GM18868 (cell line): ENCODE measurements at regions not wholly inside any gene's neighbourhood (a gene's known extent, or its start where the extent isn't known, plus 50 kb on each side); places are given as distances from the start of the nearest gene placed in this dataset.
"Not testable (repeated sequence)": the region's sequence is repeated elsewhere in the genome, so short reads cannot be mapped to it uniquely, and the experiment has no call there.

Experiments used
- ATAC-seq: cut with Tn5 transposase; IDR thresholded peaks from one replicate; pipeline ENCODE4 v1.9.1; 2021; ENCODE audit warnings: mild to moderate bottlenecking, moderate library complexity; ENCODE audit not compliant: unreplicated experiment

DNA sequence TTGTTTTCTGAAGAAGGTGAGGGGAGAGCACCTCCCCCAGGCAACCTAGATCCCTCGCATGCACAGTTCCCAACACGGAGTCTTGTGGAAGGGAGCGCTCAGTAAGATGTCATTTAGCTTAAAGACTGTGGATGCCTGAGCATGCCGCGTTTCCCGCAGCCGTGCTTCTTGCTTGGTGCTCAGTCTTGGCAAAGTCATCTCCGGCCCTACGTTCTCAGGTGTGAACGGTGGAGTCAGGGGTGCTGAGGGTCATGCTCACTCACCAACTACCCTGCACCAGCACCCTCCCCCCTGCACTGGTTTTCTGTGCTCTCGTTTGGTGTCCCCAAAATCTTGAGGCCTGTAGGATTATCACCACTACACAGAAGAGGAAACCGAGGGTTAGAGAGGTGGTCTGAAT is 202.1 kb downstream of the RHOU start:
- ATAC-seq, result no peak

DNA sequence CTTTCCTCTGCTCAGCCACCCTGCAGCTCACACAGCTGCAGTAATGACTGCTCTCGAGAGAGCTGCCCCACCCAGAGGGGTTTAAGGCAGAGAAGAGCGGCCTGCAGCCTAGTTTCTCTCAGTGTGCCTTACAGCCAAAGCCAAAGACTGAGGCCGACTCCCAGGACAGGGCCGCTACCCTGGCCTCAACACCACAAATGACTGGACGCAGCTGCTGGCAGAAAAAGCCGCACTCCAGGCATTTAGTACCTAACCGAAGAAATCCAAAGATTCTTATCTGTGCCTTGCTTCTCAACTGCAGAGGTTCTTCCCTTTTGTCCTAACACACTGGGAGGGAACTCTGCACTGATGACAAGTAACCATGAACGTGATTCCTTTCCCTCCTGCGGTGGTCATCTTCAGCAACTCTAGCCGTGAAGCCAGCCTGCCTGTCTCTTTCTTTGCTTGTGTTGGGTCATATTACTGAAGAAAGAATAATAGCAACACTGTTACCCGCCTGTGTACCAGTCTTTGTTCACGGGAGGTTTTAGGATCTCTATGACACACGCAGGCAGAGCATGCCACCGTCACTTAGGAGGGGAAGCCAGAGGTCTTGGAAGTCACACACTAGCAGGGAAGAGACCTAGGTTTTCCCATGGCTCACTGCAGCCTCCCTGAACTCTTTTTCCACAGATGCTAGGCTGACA is 202.7 kb downstream of the RHOU start:
- ATAC-seq, result no peak

DNA sequence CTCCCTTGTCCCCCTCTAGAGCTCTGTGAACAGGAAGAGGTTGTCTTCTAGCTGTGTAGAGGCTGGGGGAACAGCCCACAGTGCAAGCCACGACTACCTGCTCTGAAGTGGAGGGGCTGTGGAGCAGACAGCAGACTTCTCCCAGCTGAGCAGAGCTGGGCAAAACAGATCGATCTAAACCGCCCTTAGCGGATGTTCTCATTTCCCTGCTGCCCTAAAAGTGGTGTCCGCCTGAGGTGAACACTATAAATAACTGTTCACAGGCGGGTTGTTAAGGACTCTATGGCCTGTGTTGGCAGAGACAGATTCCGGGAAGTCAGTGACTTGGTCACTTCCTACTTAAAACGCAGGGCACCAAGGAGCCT is 203.2 kb downstream of the RHOU start:
- no peak for ATAC-seq

DNA sequence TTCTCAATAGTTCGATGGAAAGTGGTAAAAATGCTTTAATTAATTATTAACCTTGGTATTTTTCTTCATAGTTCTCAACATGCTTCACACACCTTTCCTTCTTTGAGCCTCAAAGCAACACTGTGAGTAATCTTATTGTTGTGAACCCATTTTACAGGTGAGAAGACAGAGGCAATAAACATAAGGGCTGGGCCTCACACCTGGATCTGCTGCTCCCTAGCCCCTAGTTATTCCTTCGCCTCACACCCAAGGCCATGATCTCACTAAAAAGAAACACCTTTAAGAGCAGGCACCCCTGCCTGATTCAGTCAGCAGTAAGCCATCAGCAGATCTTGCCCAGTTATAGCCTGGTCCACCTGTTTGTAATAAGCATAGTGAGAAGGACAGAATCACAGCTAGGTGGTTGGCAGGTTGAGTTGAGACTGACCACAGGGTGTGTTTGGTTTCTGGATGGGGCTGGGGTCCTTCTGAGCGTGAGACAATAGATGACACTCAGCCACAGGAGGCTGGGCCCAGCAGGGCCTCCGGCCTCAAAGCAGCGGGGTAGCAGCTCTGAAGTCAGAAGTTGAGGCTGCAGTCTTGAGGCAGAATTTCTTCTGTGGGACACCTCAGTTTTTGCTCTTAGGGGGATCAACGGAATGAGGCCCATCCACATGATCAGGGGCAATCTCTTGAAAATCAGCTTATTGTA is 203.9 kb downstream of the RHOU start:
- no peak for ATAC-seq

DNA sequence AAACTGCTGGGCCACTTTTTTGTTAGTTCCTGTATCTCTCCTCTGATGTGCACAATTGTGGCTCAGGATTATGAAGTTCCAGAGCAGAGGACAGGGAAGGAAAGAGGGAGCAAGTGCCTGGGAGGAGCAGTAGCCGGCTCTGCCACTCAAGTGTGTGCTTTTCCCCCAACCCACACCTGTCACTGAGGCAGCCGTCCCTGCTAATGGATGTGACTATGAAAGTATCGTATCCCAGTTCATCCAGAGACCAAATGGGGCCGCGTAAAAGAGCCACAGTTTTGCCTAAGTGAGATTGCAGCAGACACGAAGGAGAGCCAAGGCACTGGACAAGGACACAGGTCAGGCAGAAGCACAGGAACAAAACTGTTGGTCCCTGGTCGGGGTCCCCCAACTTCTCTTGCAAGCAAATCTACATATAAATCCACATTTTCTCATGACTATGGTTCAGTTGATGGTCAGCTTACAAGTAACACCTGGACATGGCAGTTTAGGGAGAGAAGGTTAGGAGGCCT is 204.7 kb downstream of the RHOU start:
- ATAC-seq, result no peak

DNA sequence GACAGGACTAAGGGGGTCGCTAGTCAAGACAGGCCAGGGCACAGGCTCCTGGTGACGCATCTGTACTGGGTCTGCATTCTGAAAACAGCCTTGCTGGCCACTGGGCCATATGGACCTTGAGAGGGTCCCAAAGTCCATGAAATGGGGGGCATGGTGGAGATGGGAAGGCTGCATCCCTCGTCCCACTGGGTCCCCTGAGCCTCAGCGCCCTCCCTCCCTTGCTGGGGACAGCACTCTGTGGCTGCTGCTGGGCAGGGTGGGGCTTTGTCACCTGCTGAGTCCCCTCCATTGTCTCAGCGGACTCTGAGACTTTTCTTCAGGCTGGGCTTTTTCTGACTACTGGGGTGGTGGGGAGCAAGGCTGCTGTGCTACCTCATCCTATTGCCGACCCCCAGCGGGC is 205.2 kb downstream of the RHOU start:
- no peak for ATAC-seq

DNA sequence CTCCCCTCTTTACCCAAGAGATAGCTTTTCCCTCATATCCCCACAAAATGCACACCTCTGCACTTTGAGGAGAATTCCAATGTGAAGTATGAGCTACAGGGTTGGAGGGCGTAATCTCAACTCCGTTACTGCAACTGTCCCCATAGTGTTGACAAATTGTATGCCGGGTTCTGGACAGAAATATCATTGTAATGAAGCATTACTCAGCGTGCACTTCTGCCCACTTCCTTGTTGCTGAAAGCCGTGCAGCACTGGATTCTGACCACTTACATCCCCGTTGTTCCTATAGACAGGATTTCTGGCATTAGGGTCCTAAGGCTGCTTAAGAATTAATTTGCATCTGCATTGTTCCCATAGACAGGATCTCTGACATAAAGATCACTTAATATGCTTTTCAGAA is 205.6 kb downstream of the RHOU start:
- no peak for ATAC-seq

DNA sequence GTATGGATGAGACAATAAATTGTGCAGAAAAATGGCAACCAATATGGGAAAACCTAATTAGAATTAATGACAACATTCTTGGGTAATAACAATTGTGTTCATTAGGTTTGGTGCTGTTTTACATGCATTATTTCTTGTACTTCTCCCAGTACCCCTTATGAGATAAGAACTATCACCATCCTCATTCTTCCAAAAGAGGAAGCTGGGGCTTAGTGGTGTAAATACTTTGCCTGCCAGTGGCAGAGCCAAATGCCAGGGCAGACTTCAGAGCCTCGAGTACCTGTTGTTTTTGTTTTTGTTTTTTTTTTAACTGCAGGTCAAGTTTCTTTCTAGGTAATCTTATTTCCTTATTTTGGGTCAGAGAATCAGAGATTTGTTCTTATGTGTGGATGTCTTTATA is 206.4 kb downstream of the RHOU start:
- ATAC-seq, result no peak

DNA sequence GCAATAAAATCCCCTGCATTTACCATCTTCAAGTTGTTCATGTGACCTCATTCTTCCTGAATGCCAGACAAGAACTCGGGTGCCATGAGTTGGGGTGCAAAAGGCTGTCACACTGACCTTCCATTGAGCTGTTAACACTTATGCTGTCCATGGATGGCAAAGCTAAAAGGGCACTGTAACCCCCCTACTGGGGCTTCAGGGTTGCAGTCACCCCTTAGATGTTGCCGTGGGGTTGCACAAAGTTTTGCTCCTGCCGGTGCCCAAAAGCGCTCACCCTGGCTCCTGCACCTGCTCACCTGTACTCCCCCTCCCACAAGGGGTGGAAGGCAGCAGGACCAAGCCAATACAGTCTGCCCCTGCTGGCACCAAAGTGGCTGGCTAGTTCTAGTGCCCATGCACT is 208.2 kb downstream of the RHOU start:
- no peak for ATAC-seq

DNA sequence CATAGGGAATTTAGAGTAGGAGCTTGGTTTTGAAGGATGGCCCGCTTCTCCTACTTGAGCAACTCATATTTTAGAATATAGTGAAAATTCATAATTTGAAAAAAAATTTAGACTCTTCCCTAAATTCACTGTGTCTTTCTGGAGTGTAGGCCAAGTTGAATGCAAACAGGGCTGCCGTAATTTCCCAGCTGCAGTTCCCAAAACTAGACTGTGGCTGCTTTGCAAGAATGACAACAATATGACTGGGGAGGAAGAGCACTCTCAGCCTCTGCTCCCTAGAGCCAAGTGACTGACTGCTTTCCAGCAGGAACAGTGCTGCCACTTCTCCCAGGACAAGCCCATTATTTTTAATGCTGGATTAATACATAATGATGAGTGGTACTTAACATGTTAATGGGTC is 209.0 kb downstream of the RHOU start:
- ATAC-seq, result no peak

DNA sequence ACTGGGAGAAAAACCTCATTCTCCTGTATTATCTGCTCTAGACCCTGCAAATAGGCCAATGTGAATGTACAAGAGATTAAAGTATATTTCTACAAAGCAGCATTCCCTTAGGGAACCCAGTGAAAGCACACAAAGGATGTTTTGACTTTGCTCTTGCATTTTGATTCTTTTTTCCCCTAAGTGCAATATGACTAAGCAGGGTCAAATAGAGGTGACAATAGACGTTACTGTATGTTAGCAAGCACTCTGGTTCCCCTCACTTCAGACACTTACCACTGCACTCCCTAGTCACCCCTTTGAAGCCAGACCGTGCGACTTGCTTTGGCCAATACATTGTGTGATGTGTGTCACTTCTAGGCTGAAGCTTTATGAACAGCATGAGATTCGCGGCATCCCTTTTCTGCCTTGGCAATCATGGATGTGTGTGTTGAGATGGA is 209.7 kb downstream of the RHOU start:
- ATAC-seq, result no peak

DNA sequence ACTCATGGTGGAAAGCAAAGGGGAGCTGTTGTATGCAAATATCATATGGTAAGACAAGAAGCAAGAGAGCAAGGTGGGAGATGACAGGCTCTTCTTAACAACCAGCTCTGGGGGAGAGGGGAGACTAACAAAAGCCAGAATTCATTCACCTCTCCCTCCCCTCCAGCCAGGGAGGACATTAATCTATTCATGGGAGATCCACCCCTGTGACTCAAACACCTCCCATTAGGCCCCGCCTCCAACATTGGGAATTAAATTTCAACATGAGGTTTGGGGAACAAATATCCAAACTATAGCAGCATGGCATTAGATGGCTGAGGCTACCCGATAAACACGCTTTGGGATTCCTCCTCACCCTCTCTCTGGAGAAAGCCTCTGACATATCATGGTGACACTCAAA is 210.6 kb downstream of the RHOU start:
- ATAC-seq, result no peak

DNA sequence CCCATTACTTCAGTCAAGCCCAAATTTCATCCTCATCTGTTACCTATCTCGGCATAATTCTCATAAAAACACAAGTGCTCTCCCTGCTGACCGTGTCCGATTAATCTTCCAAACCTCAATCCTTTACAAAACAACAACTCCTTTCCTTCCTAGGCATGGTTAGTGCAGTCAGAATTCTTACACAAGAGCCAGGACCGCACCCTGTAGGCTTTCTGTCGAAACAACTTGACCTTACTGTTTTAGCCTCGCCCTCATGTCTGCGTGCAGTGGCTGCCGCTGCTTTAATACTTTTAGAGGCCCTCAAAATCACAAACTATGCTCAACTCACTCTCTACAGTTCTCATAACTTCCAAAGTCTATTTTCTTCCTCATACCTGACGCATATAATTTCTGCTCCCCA is 214.3 kb downstream of the RHOU start:
- not testable (repeated sequence) for ATAC-seq

DNA sequence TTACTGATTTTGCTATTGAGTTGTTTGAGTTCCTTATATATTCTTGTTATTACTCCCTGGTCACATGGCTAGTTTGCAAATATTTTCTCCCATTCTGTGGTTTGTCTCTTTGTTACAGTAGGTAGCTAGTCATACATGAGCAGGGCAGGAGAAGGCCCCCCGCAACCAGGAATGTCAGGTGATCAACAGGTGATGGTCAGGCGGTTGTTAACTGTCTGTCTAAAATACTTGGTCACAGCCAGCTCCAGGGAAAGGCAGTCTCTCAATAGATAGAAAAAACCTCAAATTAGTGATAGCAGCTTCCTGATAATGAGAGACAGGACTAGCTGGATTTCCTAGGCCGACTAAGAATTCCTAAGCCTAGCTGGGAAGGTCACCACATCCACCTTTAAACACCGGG is 217.9 kb downstream of the RHOU start:
- no peak for ATAC-seq

DNA sequence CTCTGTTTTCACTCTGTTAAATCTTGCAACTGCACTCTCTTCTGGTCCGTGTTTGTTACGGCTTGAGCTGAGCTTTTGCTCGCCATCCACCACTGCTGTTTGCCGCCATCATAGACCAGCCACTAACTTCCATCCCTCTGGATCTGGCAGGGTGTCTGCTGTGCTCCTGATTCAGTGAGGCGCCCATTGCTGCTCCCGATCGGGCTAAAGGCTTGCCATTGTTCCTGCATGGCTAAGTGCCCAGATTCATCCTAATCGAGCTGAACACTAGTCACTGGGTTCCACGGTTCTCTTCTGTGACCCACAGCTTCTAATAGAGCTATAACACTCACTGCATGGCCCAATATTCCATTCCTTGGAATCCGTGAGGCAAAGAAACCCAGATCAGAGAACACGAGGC is 218.5 kb downstream of the RHOU start:
- ATAC-seq, result not testable (repeated sequence)

DNA sequence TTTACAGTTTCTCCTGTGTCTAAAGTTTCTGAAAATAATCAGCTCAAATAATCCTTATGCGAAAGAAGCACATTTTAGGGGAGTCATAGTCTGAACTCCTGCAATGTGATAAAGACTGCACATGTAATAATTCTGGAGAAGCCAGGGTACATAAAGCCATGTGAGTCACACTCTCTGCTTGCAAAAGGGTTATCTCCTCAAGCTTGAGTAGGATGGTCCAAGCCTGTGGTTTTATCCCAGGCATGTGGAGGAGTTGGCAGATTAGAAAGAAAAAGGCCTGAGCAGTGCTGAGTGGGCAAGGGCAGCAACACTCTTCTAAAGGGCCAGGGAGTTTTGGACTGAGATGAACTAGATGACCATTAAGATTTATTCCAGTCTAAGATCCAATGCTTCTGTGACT is 220.4 kb downstream of the RHOU start:
- ATAC-seq, result no peak

DNA sequence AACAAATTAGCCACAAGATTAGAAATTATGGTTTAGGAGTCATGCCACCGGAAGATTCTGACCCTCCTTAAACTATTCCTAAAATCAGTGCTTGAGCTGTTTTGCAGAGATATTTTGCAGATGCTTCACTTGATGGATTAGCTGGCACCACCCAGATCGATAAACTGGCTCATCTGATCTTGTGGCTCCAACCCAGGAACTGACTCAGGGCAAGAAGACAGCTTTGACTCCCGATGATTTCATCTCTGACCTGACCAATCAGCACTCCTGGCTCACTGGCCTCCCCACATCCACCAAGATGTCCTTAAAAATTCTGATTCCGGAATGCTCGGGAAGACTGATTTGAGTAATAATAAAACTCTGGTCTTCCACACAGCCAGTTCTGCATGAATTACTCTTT is 221.6 kb downstream of the RHOU start:
- no peak for ATAC-seq

DNA sequence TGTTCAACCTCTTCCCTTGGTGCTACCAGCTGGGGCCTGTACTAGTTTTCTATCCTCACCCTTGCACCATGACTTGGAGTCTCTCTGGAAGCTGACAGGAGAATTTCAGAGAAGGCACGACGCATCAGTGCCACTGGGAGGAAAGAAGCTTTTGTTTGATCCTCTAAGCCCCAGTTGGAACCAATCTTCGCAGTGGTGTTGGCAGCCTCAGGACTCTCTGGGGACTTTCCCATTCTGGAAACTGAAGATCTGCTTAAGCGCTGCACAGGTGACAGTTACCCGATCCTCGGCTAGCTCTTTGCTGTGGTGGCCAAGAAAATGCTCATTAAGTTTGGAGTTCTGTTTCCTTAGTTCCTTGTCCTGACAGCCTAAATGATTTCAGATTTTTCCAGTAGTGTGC is 222.3 kb downstream of the RHOU start:
- no peak for ATAC-seq

DNA sequence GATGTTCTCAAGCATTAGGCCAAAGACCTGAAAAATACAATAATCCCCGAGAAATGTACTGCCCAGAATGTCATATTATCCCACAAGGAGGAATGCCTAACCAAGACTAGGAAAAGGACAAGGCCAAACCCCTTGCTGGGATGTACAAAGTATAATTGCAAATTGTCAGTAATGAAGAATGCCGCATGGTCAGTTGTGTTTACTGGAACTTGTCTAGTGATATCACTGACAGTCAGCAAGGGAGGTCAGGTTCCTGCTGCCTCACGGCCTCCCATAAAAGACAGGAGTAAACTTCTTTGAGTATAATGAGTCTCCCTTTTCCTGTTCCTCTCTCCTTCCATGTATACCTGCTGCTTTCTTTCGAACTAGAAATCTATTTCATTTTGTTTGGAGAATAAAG is 222.8 kb downstream of the RHOU start:
- no peak for ATAC-seq

DNA sequence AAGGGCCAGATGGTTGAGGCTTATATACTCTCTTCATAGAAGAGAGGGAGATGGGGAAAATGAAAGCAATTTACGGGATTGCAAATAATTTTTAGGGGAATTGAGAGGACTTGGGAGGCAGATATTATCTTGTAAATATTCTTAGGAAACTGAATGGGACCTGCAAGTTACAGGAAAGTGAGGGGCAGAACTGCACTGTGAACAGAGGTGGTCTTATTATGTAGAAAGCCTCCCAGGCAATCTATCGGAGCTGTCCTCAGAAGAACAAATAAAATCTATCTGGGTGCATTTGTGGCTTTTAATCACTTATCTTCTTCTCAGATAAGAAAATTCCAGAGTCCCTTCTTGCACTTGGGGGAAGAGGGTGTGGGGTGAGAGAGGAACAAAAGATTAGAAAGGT is 223.5 kb downstream of the RHOU start:
- no peak for ATAC-seq

DNA sequence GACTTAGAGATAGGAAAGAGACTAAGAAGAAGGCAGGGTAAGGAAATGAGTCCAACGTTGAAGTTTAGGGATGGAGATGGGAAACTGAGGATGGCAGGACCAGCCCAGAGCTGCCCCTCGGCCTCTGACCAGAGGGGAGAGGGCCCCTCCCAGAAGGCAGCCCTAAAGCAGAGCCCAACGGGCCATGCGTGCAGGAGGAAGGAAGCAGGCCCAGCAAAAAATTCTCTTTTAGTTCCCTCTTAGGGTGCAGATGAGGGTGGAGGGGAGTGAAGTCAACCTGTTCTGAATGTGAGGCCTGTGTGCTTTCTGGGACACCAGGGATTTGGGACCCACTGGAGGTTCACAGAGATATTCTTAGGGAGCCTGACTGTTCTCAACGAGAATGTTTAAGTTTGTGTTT is 225.4 kb downstream of the RHOU start:
- ATAC-seq, result no peak

DNA sequence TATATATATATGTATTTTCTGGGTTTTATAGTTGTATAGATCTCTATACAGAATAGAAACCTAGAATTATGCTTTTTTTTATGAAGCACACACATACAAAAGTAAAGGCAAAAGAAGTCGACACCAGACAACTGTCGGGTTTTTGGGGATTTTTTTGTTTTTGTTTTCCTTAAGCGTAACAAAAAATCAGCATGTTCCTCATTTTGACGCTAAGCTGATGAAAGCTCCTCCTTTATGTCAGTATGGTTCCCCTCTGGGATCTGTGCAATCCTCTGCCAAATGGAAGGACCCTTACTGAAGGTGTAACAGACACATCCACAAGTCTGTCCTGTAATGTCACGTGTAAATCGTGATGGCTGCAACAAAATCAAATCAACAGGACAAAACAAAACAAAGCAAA is 226.2 kb downstream of the RHOU start:
- ATAC-seq, result no peak

DNA sequence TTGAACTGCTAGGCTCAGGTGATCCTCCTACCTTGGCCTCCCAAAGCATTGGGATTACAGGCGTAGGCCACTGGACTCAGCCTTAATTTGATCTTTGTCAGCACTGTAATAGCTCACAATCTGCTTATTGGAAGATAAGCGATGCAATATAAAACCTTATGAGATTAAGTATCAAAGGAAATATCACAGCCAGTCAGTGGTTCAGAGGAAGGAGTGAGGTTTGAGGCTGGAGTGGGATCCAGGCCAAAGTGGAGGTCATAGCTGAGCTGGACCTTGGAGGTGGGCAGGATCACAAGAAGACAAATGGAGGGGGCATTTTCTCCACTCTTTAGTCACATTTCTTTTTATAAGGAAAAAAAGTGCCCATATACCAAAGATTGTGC is 228.5 kb downstream of the RHOU start:
- no peak for ATAC-seq
